ENCODE measurements at regions not wholly inside any gene's neighbourhood (a gene's known extent, or its start where the extent isn't known, plus 50 kb on each side); places are given as distances from the start of the nearest gene placed in this dataset.

GRCh38 chr4:151896880-151897279, 136.1 kb upstream of the GATB start:
- DNase-seq (ENCODE audit: low spot score), result no peak

GRCh38 chr4:151895671-151896070, 134.9 kb upstream of the GATB start:
- DNase-seq (ENCODE audit: low spot score), result no peak

GRCh38 chr4:151894246-151894645, 133.4 kb upstream of the GATB start:
- DNase-seq (ENCODE audit: low spot score), result no peak

- no peak for DNase-seq (ENCODE audit: low spot score)
Observed at GRCh38 chr4:151888367-151888866, 127.6 kb upstream of the GATB start.

GRCh38 chr4:151887816-151888180, 127.0 kb upstream of the GATB start:
- DNase-seq (ENCODE audit: low spot score), result no peak

GRCh38 chr4:151887031-151887815, 126.4 kb upstream of the GATB start:
- no peak for DNase-seq (ENCODE audit: low spot score)

GRCh38 chr4:151885123-151885522, 124.3 kb upstream of the GATB start:
- DNase-seq (ENCODE audit: low spot score), result no peak

GRCh38 chr4:151883747-151884146, 122.9 kb upstream of the GATB start:
- peak; percentile 65 for DNase-seq (ENCODE audit: low spot score)

- peak; percentile 92 for DNase-seq (ENCODE audit: low spot score)
Observed at GRCh38 chr4:151882072-151882803, 121.4 kb upstream of the GATB start.

GRCh38 chr4:151879705-151880445, 119.1 kb upstream of the GATB start:
- DNase-seq (ENCODE audit: low spot score), result no peak

GRCh38 chr4:151876381-151876988, 115.7 kb upstream of the GATB start:
- DNase-seq (ENCODE audit: low spot score), result peak; percentile 60

GRCh38 chr4:151874328-151874727, 113.5 kb upstream of the GATB start:
- no peak for DNase-seq (ENCODE audit: low spot score)

GRCh38 chr4:151866592-151866918, 105.7 kb upstream of the GATB start:
- DNase-seq (ENCODE audit: low spot score), result no peak

- DNase-seq (ENCODE audit: low spot score), result no peak
Observed at GRCh38 chr4:151865744-151866591, 105.2 kb upstream of the GATB start.

GRCh38 chr4:151865312-151865711, 104.5 kb upstream of the GATB start:
- DNase-seq (ENCODE audit: low spot score), result peak; percentile 61

- no peak for DNase-seq (ENCODE audit: low spot score)
Observed at GRCh38 chr4:151864068-151864467, 103.3 kb upstream of the GATB start.

GRCh38 chr4:151862766-151863165, 102.0 kb upstream of the GATB start:
- no peak for DNase-seq (ENCODE audit: low spot score)

- DNase-seq (ENCODE audit: low spot score), result no peak
Observed at GRCh38 chr4:151860561-151861093, 99.8 kb upstream of the GATB start.

- DNase-seq (ENCODE audit: low spot score), result no peak
Observed at GRCh38 chr4:151859641-151860040, 98.8 kb upstream of the GATB start.

GRCh38 chr4:151858356-151858755, 97.5 kb upstream of the GATB start:
- DNase-seq (ENCODE audit: low spot score), result no peak

- no peak for DNase-seq (ENCODE audit: low spot score)
Observed at GRCh38 chr4:151857368-151857767, 96.6 kb upstream of the GATB start.
